ENCODE measurements at regions not wholly inside any gene's neighbourhood (a gene's known extent, or its start where the extent isn't known, plus 50 kb on each side); places are given as distances from the start of the nearest gene placed in this dataset.
"Not testable (repeated sequence)": the region's sequence is repeated elsewhere in the genome, so short reads cannot be mapped to it uniquely, and the experiment has no call there.

GRCh38 chr12:47369085-47369484 lies 289.3 kb upstream of the AMIGO2 start:
- H3K27me3 ChIP-seq (ENCODE audit: control insufficient read depth in 5 of 5, insufficient read depth in 4 of 5, low read length in 5 of 5): no peaks in the 10 kb centered on the region
- no peak overlapping the region for H3K4me3 ChIP-seq (ENCODE audit: low read depth in 1 of 5, low read length in 5 of 5)
- no peaks in the 10 kb centered on the region for H3K36me3 ChIP-seq (ENCODE audit: control insufficient read depth in 5 of 5, insufficient read depth in 5 of 5, low read length in 5 of 5)
- peaks cover 0 to 10% (median 0%) of the 10 kb centered on the region in 5 donors for H3K4me1 ChIP-seq (ENCODE audit: control insufficient read depth in 5 of 5, insufficient read depth in 5 of 5, low read length in 5 of 5)
- no peak overlapping the region for H3K9ac ChIP-seq (ENCODE audit: low read length in 5 of 5)
- H3K27ac ChIP-seq (ENCODE audit: low read depth, low read length): no peak overlapping the region
- H3K9me3 ChIP-seq (ENCODE audit: control insufficient read depth in 5 of 5, low read length in 5 of 5): no peaks in the 10 kb centered on the region

DNA sequence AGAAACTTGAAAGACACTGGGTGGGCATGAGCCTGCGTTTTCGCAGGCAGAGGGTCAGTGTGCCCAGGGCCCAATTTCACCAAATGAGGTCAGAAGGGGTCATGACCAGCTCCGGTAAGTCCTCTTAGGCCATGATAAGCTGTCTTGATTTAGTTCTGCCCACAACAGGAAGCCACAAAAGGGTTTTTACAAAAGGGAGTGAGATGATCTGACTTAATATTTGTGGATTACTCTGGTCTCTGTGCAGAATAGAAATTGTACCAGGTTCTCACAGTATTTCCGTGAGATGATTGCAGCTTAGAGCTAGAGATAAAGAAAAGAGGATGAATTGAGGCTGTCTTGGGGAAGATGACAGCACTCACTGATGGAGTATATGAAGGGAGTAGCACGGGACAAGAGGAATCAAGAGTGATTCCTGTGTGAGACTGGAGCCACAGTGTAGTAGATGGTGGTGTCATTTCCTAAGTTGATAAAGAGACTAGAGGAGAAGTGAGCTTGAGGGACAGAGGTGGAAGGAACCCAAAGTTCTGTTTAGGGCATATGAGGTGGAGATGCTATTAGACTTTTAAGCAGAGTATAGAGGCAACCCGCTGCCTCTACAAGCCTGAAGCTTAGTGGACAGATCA lies 288.3 kb upstream of the AMIGO2 start:
- no peaks in the 10 kb centered on the region for H3K27me3 ChIP-seq (ENCODE audit: control insufficient read depth in 5 of 5, insufficient read depth in 4 of 5, low read length in 5 of 5)
- H3K9me3 ChIP-seq (ENCODE audit: control insufficient read depth in 5 of 5, low read length in 5 of 5): no peaks in the 10 kb centered on the region
- no peak overlapping the region for H3K9ac ChIP-seq (ENCODE audit: low read length in 5 of 5)
- H3K27ac ChIP-seq (ENCODE audit: low read depth, low read length): no peak overlapping the region
- H3K4me1 ChIP-seq (ENCODE audit: control insufficient read depth in 5 of 5, insufficient read depth in 5 of 5, low read length in 5 of 5): peaks cover 0 to 10% (median 0%) of the 10 kb centered on the region in 5 donors
- H3K36me3 ChIP-seq (ENCODE audit: control insufficient read depth in 5 of 5, insufficient read depth in 5 of 5, low read length in 5 of 5): no peaks in the 10 kb centered on the region
- H3K4me3 ChIP-seq (ENCODE audit: low read depth in 1 of 5, low read length in 5 of 5): no peak overlapping the region

DNA sequence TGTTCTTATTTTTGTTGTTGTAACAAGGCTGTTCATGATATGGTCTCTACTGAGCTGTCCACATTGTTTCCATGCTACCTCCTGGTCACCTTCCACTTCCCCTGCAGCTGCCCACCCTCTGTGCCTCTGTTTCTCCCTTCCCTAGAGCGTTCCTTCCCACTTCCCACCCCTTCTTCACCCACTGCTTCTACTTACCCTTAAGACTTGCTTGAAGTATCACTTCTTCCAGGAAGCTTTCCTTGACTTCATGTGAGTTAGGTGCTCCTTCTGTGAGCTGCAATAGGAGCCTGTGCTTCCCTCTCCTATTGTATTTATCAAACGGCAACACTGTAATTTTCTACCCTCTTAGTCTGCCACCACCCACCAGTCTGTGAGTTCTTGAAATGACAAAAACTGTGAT lies 286.8 kb upstream of the AMIGO2 start:
- H3K4me1 ChIP-seq (ENCODE audit: control insufficient read depth in 5 of 5, insufficient read depth in 5 of 5, low read length in 5 of 5): peaks cover 0 to 10% (median 2%) of the 10 kb centered on the region in 5 donors

DNA sequence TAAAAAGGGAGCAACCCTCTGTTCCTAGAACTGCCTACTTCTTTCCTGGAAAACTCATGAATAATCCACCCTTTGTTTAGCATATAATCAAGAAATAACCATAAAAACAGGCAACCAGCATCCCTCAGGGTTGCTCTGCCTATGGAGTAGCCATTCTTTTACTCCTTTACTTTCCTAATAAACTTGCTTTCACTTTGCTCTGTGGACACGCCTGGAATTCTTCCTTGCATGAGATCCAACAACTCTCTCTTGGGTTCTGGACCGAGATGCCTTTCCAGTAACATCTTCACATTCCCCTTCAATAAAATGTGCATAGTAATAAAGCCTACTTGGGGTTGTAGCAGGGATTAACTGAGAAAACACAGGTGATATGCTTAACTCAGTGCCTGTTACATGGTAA lies 286.4 kb upstream of the AMIGO2 start:
- Histone ChIP-seq H3K4me3 (ENCODE audit: low read depth in 1 of 5, low read length in 5 of 5) (no peak overlapping the region), H3K9ac (ENCODE audit: low read length in 5 of 5) (no peak overlapping the region), H3K4me1 (ENCODE audit: control insufficient read depth in 5 of 5, insufficient read depth in 5 of 5, low read length in 5 of 5) (peaks cover 0 to 10% (median 6%) of the 10 kb centered on the region in 5 donors), H3K27ac (ENCODE audit: low read depth, low read length) (no peak overlapping the region), H3K36me3 (ENCODE audit: control insufficient read depth in 5 of 5, insufficient read depth in 5 of 5, low read length in 5 of 5) (no peaks in the 10 kb centered on the region), H3K27me3 (ENCODE audit: control insufficient read depth in 5 of 5, insufficient read depth in 4 of 5, low read length in 5 of 5) (no peaks in the 10 kb centered on the region), H3K9me3 (ENCODE audit: control insufficient read depth in 5 of 5, low read length in 5 of 5) (no peaks in the 10 kb centered on the region)

More for the DNA sequence above, 286.8 kb upstream of the AMIGO2 start:
- H3K9me3 ChIP-seq (ENCODE audit: control insufficient read depth in 5 of 5, low read length in 5 of 5): no peaks in the 10 kb centered on the region
- H3K27me3 ChIP-seq (ENCODE audit: control insufficient read depth in 5 of 5, insufficient read depth in 4 of 5, low read length in 5 of 5): no peaks in the 10 kb centered on the region
- no peak overlapping the region for H3K4me3 ChIP-seq (ENCODE audit: low read depth in 1 of 5, low read length in 5 of 5)
- no peak overlapping the region for H3K9ac ChIP-seq (ENCODE audit: low read length in 5 of 5)
- H3K27ac ChIP-seq (ENCODE audit: low read depth, low read length): no peak overlapping the region
- no peaks in the 10 kb centered on the region for H3K36me3 ChIP-seq (ENCODE audit: control insufficient read depth in 5 of 5, insufficient read depth in 5 of 5, low read length in 5 of 5)

DNA sequence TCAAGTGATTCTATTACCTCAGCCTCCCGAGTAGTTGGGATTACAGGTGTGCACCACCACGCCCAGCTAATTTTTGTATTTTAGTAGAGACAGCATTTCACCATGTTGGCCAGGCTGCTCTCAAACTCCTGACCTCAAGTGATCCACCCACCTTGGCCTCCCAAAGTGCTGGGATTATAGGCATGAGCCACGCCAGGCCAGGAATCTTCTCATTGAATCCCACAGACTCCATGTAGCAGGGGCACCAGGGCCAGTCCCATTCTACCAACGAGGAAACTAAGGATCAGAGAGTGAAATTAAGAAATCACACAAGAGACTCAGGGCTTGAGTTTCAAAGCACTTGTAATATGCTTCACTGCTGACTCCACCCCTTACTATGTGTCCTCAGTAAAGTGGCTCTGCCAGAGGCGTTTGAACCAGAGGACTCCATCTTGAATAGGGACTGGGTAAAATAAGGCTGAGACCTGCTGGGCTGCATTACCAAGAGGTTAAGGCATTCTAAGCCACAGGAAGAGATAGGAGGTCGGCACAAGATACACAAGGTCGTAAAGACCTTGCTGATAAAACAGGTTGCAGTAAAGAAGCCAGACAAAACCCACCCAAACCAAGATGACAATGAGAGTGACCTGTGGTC lies 285.8 kb upstream of the AMIGO2 start:
- H3K9ac ChIP-seq (ENCODE audit: low read length in 5 of 5); H3K27me3 ChIP-seq (ENCODE audit: control insufficient read depth in 5 of 5, insufficient read depth in 4 of 5, low read length in 5 of 5); H3K4me3 ChIP-seq (ENCODE audit: low read depth in 1 of 5, low read length in 5 of 5); H3K36me3 ChIP-seq (ENCODE audit: control insufficient read depth in 5 of 5, insufficient read depth in 5 of 5, low read length in 5 of 5); H3K27ac ChIP-seq (ENCODE audit: low read depth, low read length); H3K9me3 ChIP-seq (ENCODE audit: control insufficient read depth in 5 of 5, low read length in 5 of 5): not testable (repeated sequence)
- peaks cover 0 to 16% (median 10%) of the 10 kb centered on the region in 5 donors for H3K4me1 ChIP-seq (ENCODE audit: control insufficient read depth in 5 of 5, insufficient read depth in 5 of 5, low read length in 5 of 5)

- H3K4me1 ChIP-seq (ENCODE audit: control insufficient read depth in 5 of 5, insufficient read depth in 5 of 5, low read length in 5 of 5): peaks cover 0 to 20% (median 10%) of the 10 kb centered on the region in 5 donors
- no peak overlapping the region for H3K27ac ChIP-seq (ENCODE audit: low read depth, low read length)
- no peaks in the 10 kb centered on the region for H3K27me3 ChIP-seq (ENCODE audit: control insufficient read depth in 5 of 5, insufficient read depth in 4 of 5, low read length in 5 of 5)
- H3K9me3 ChIP-seq (ENCODE audit: control insufficient read depth in 5 of 5, low read length in 5 of 5): no peaks in the 10 kb centered on the region
- no peak overlapping the region for H3K9ac ChIP-seq (ENCODE audit: low read length in 5 of 5)
- no peaks in the 10 kb centered on the region for H3K36me3 ChIP-seq (ENCODE audit: control insufficient read depth in 5 of 5, insufficient read depth in 5 of 5, low read length in 5 of 5)
- H3K4me3 ChIP-seq (ENCODE audit: low read depth in 1 of 5, low read length in 5 of 5): no peak overlapping the region
Measured at GRCh38 chr12:47364261-47364660, 284.5 kb upstream of the AMIGO2 start.

GRCh38 chr12:47362126-47362705 lies 282.5 kb upstream of the AMIGO2 start:
- Histone ChIP-seq H3K27ac (ENCODE audit: low read depth, low read length) (no peak overlapping the region), H3K36me3 (ENCODE audit: control insufficient read depth in 5 of 5, insufficient read depth in 5 of 5, low read length in 5 of 5) (no peaks in the 10 kb centered on the region), H3K9ac (ENCODE audit: low read length in 5 of 5) (no peak overlapping the region), H3K27me3 (ENCODE audit: control insufficient read depth in 5 of 5, insufficient read depth in 4 of 5, low read length in 5 of 5) (no peaks in the 10 kb centered on the region), H3K4me1 (ENCODE audit: control insufficient read depth in 5 of 5, insufficient read depth in 5 of 5, low read length in 5 of 5) (peaks cover 0 to 20% (median 10%) of the 10 kb centered on the region in 5 donors), H3K9me3 (ENCODE audit: control insufficient read depth in 5 of 5, low read length in 5 of 5) (no peaks in the 10 kb centered on the region), H3K4me3 (ENCODE audit: low read depth in 1 of 5, low read length in 5 of 5) (no peak overlapping the region)

GRCh38 chr12:47361389-47362021 lies 281.7 kb upstream of the AMIGO2 start:
- Histone ChIP-seq H3K27ac (ENCODE audit: low read depth, low read length) (peak overlapping the region; percentile 60), H3K9ac (ENCODE audit: low read length in 5 of 5) (no peak overlapping the region), H3K4me3 (ENCODE audit: low read depth in 1 of 5, low read length in 5 of 5) (peak overlapping the region in 1 of 5 donors; percentile 22), H3K27me3 (ENCODE audit: control insufficient read depth in 5 of 5, insufficient read depth in 4 of 5, low read length in 5 of 5) (no peaks in the 10 kb centered on the region), H3K36me3 (ENCODE audit: control insufficient read depth in 5 of 5, insufficient read depth in 5 of 5, low read length in 5 of 5) (no peaks in the 10 kb centered on the region), H3K9me3 (ENCODE audit: control insufficient read depth in 5 of 5, low read length in 5 of 5) (no peaks in the 10 kb centered on the region), H3K4me1 (ENCODE audit: control insufficient read depth in 5 of 5, insufficient read depth in 5 of 5, low read length in 5 of 5) (peaks cover 0 to 20% (median 9%) of the 10 kb centered on the region in 5 donors)

- H3K4me1 ChIP-seq (ENCODE audit: control insufficient read depth in 5 of 5, insufficient read depth in 5 of 5, low read length in 5 of 5): peaks cover 0 to 20% (median 2%) of the 10 kb centered on the region in 5 donors
- no peaks in the 10 kb centered on the region for H3K9me3 ChIP-seq (ENCODE audit: control insufficient read depth in 5 of 5, low read length in 5 of 5)
- no peaks in the 10 kb centered on the region for H3K27me3 ChIP-seq (ENCODE audit: control insufficient read depth in 5 of 5, insufficient read depth in 4 of 5, low read length in 5 of 5)
- H3K27ac ChIP-seq (ENCODE audit: low read depth, low read length): peak overlapping the region; percentile 60
- H3K9ac ChIP-seq (ENCODE audit: low read length in 5 of 5): no peak overlapping the region
- H3K4me3 ChIP-seq (ENCODE audit: low read depth in 1 of 5, low read length in 5 of 5): peak overlapping the region in 2 of 5 donors; percentile 22 to 35
- no peaks in the 10 kb centered on the region for H3K36me3 ChIP-seq (ENCODE audit: control insufficient read depth in 5 of 5, insufficient read depth in 5 of 5, low read length in 5 of 5)
Measured at GRCh38 chr12:47360771-47361388, 281.1 kb upstream of the AMIGO2 start.

DNA sequence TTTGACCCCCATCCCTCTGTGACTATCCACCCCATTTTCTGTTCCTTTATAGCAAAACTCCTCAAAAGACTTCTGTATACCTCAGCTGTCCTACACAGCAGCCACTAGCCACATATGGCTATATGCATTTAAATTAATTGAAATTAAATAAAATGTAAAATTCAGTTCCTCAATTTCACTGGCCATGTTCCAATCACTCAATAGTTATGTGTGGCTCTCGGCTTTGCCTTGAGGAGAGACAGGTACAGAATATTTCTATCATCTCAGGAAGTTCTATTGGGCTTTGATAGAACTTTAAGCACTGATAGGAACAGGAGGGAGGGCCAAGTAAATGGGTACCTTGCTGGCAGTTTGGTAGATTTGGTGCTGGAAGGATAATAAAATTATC lies 280.3 kb upstream of the AMIGO2 start:
- no peaks in the 10 kb centered on the region for H3K9me3 ChIP-seq (ENCODE audit: control insufficient read depth in 5 of 5, low read length in 5 of 5)

More for the DNA sequence above, 280.3 kb upstream of the AMIGO2 start:
- Histone ChIP-seq H3K4me1 (ENCODE audit: control insufficient read depth in 5 of 5, insufficient read depth in 5 of 5, low read length in 5 of 5) (peaks cover 0 to 20% (median 0%) of the 10 kb centered on the region in 5 donors), H3K4me3 (ENCODE audit: low read depth in 1 of 5, low read length in 5 of 5) (no peak overlapping the region), H3K36me3 (ENCODE audit: control insufficient read depth in 5 of 5, insufficient read depth in 5 of 5, low read length in 5 of 5) (no peaks in the 10 kb centered on the region), H3K9ac (ENCODE audit: low read length in 5 of 5) (no peak overlapping the region), H3K27me3 (ENCODE audit: control insufficient read depth in 5 of 5, insufficient read depth in 4 of 5, low read length in 5 of 5) (no peaks in the 10 kb centered on the region), H3K27ac (ENCODE audit: low read depth, low read length) (no peak overlapping the region)

Data from subcutaneous abdominal adipose tissue (tissue), 5 donors.